HEK293T (cell line): ENCODE measurements at regions not wholly inside any gene's neighbourhood (a gene's known extent, or its start where the extent isn't known, plus 50 kb on each side); places are given as distances from the start of the nearest gene placed in this dataset.

Experiments
- ARNT ChIP-seq: fragments of 450-650 bp; IDR thresholded peaks from 2 replicates; pipeline ENCODE4 v1.6.1; 2017; ENCODE audit warnings: mild to moderate bottlenecking
- BHLHE40 ChIP-seq: fragments of 450-650 bp; IDR thresholded peaks from 2 replicates; pipeline ENCODE4 v1.6.1; 2016; ENCODE audit warnings: mild to moderate bottlenecking, moderate library complexity, borderline replicate concordance
- ELF4 ChIP-seq: fragments of 450-650 bp; IDR thresholded peaks from 2 replicates; pipeline ENCODE4 v1.6.1; 2017; ENCODE audit warnings: antibody characterized with exemption
- FOXA1 ChIP-seq: fragments of 450-650 bp; IDR thresholded peaks from 2 replicates; pipeline ENCODE4 v1.6.1; 2016; ENCODE audit warnings: mild to moderate bottlenecking
- FOXK2 ChIP-seq: fragments of 450-650 bp; IDR thresholded peaks from 2 replicates; pipeline ENCODE4 v1.6.1; 2016; ENCODE audit warnings: mild to moderate bottlenecking
- FOXM1 ChIP-seq: fragments of 450-650 bp; IDR thresholded peaks from 2 replicates; pipeline ENCODE4 v1.6.1; 2017; ENCODE audit warnings: mild to moderate bottlenecking, borderline replicate concordance
- L3MBTL2 ChIP-seq: fragments of 450-650 bp; conservative IDR thresholded peaks from 2 replicates; pipeline ENCODE4 v1.6.1; 2016; ENCODE audit warnings: mild to moderate bottlenecking
- LEF1 ChIP-seq: fragments of 450-650 bp; IDR thresholded peaks from 2 replicates; pipeline ENCODE4 v1.6.1; 2017; ENCODE audit warnings: mild to moderate bottlenecking, borderline replicate concordance
- NFRKB ChIP-seq: fragments of 450-650 bp; IDR thresholded peaks from 2 replicates; pipeline ENCODE4 v1.6.1; 2016; ENCODE audit warnings: mild to moderate bottlenecking, moderate library complexity
- SP1 ChIP-seq: fragments of 450-650 bp; IDR thresholded peaks from 2 replicates; pipeline ENCODE4 v1.6.1; 2017
- SUZ12 ChIP-seq: fragments of 450-650 bp; IDR thresholded peaks from 2 replicates; pipeline ENCODE4 v1.6.1; 2016; ENCODE audit warnings: mild to moderate bottlenecking
- TARDBP ChIP-seq: fragments of 450-650 bp; IDR thresholded peaks from 2 replicates; pipeline ENCODE4 v1.6.1; 2016
- ZNF384 ChIP-seq: fragments of 450-650 bp; IDR thresholded peaks from 2 replicates; pipeline ENCODE4 v1.6.1; 2016

DNA sequence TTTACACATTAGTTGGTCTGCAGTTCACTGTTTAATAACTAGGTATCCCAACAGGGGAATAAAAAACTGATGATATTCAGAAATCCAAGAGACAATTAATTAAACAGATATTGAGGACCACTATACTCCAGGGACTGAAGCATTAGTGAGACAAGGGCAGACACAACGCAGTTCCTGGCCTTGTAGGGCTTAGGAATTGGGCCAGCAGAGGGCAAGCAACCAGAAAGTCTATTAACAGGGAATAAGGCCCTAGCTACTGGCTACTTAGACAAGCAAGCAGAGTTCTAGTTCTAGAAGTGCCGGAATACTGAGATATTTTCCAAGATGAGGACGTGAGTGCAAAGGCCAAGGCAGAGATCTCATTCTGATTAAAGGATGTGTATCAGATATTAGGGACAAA, 58.6 kb upstream of the ADGRA3 start:
- TF ChIP-seq FOXM1 (no peak), FOXK2 (no peak), SP1 (no peak), ARNT (no peak), ELF4 (no peak), NFRKB (no peak), L3MBTL2 (no peak), BHLHE40 (no peak), FOXA1 (no peak), TARDBP (no peak), LEF1 (no peak), SUZ12 (no peak), ZNF384 (no peak)
